22Rv1 (cell line): ENCODE measurements at regions not wholly inside any gene's neighbourhood (a gene's known extent, or its start where the extent isn't known, plus 50 kb on each side); places are given as distances from the start of the nearest gene placed in this dataset.

Experiments
- H3K27ac ChIP-seq: fragments of 450-650 bp; 2 replicates; pipeline ENCODE4 v1.5.1; 2017
- ZFX ChIP-seq: fragments of 450-650 bp; IDR thresholded peaks from 2 replicates; pipeline ENCODE4 v1.6.1; 2017; ENCODE audit warnings: antibody characterized with exemption, borderline replicate concordance
- TF ChIP-seq, protein P1 (sequence below): fragments of 450-650 bp; IDR thresholded peaks from 2 replicates; pipeline ENCODE4 v1.5.1; 2017; ENCODE audit warnings: mild to moderate bottlenecking

DNA sequence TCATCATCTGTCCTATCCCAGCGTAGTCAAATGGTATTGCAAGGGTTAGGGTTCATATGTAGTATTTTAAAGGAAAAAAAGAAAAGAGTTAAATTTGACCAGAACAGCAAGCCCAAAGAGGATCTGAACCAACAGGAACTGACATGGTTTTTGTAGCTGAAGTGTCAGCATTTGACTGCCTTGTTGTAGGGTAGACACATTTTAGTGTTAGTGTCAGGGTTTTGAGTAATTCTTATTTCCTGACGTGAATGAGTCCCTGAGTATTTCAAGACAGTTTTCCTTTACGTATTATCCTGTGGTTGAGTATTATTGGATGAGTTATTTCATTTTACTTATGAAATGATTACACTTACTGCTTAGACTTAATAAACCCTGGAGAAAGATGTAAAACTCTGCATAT, 173.3 kb upstream of the ZEB2 start:
- no peak overlapping the region for H3K27ac ChIP-seq
- TF ChIP-seq ZFX = no peak
- TF ChIP-seq, protein P1, sequence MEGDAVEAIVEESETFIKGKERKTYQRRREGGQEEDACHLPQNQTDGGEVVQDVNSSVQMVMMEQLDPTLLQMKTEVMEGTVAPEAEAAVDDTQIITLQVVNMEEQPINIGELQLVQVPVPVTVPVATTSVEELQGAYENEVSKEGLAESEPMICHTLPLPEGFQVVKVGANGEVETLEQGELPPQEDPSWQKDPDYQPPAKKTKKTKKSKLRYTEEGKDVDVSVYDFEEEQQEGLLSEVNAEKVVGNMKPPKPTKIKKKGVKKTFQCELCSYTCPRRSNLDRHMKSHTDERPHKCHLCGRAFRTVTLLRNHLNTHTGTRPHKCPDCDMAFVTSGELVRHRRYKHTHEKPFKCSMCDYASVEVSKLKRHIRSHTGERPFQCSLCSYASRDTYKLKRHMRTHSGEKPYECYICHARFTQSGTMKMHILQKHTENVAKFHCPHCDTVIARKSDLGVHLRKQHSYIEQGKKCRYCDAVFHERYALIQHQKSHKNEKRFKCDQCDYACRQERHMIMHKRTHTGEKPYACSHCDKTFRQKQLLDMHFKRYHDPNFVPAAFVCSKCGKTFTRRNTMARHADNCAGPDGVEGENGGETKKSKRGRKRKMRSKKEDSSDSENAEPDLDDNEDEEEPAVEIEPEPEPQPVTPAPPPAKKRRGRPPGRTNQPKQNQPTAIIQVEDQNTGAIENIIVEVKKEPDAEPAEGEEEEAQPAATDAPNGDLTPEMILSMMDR = no peak

DNA sequence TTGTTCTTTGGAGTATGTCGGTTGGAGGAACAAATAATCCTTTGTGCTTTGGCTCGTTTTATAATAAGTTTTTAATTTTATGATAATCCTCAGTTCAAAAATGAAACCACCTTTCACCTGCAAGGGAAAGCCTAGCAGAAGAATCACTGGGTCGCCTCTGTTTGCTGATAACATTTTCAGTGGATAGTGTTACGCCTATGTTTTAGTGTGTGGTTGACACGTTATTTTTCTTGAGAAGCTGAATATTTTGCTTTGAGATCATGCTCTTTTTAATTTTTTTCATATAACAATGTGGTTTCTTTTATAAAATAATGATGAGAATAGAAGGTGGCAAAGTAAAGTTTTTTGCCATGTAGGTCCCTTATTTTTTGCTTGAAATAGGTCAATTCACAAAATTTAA, 172.7 kb upstream of the ZEB2 start:
- H3K27ac ChIP-seq = no peak overlapping the region

DNA sequence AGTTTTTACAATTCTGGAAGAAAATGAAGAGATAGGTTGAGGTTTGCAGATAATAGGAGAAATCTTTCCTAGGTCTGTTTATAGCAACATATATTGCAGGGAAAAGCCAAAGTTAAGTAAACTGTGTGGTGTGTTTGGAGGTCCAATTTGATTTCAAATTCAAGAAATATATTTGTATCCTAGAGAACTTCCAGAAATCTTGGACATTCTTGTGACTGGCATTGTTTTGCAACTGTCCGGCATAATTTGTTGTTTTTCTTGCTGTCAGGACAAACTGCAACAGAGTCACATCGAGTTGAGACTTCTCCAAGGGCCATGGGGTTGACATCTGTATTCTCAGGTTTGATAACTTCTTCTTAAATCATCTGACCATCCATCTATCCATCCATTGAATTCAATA, 170.9 kb upstream of the ZEB2 start:
- H3K27ac ChIP-seq = no peak overlapping the region
- TF ChIP-seq, protein P1 = no peak
- TF ChIP-seq ZFX = no peak

More for the DNA sequence above, 172.7 kb upstream of the ZEB2 start:
- no peak for TF ChIP-seq ZFX
- TF ChIP-seq, protein P1 = no peak

DNA sequence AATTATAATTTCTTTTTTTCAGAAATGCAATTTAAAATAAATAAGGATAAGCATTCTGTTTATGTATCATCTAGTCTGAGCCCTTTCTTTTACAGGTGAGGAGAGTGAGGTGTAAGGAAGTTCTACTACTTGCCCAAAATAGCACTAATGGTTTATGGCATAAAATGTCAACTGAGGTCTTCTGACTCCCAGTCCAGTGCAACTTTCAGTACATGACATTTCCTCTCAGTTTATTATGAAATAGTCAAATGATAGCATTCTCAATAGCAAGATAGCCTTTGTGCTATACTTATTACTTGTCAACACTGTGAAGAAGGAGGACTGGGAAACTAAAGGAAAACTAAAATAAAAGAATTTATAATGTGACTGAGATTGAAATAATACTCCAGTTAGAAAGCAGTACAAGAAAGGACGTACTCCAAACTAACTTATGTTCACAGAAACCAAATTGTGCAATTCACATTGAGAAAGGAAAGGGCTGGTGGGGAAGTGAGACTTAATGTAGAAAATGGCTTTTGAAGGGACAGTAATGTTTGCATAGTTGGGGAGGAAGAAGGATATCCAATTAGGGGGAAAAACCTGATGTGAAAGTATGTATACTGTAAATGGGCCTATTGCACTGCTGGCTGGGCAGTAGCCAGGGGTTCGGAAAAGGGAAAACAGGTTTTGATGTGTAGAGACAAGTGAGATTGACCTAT, 166.7 kb upstream of the ZEB2 start:
- no peak overlapping the region for H3K27ac ChIP-seq
- no peak for TF ChIP-seq ZFX
- TF ChIP-seq, protein P1 = no peak

DNA sequence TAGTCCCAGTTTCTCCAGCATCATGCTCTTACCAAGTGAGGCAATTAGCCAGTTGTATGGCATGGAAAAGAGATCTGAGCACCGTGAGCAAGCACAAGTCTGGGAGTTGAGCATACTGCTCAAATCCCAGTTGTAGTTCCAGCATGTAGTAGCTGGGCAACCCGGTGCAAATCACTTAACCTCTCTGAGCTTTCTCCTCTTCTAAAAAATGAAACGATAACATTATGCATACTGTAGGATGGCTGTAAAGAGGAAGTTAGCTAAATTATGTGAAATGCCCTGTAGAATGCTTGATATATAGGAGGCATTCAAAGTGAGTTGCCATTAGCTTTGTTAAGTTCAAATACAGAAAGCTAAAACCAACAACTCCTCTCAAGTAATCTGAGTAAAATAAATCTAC, 164.0 kb upstream of the ZEB2 start:
- TF ChIP-seq ZFX = no peak
- TF ChIP-seq, protein P1 = no peak
- no peak overlapping the region for H3K27ac ChIP-seq

DNA sequence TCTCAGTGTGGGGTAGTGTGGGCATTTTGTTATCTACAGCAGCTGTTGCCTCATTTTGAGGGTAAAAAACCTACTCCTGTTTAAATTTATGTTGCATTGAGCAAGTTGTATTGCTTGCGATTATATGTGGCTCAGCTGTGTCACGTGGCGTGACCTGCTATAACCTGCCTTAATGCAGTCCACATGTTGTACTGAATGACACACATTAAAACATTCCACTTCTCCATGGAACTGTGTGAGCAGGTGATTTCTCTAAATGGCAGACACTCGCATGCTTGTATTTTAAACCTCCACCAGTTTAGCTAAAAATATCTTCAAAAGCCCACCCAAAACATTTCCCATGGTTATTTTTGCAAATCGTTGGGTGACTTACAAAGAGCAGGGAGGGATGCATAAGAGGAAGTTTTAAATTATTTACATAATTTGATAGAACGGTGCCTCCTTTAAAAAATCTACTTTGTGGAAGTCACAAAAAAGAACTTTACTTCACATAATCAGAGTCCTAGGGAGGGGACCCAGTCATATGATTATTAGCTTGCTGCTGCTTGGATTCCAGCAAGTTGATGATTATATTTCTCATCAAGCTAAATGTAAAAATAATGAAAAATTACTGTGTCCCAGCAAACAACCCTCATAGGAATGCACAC, 163.3 kb upstream of the ZEB2 start:
- H3K27ac ChIP-seq = no peak overlapping the region

DNA sequence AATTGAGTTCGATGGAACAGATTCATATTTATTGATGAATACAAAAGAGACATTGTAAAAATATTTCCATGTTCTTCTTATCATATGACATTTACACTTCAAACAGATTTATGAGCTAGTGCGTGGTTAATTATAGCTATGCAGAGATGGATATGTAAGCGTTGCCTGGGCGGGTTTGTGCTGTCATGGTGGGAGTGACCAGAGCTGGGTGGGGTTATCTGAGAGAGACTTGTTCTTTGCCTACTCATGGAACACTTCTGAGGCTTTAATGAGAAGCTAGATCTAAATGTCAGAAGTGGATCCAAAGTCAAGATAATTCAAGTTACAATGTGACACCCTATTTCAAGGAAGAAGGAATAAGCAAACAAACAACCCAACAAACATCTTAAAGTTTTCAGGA, 162.3 kb upstream of the ZEB2 start:
- TF ChIP-seq, protein P1 = no peak
- TF ChIP-seq ZFX = no peak
- no peak overlapping the region for H3K27ac ChIP-seq

More for the DNA sequence above, 163.3 kb upstream of the ZEB2 start:
- TF ChIP-seq, protein P1 = no peak
- no peak for TF ChIP-seq ZFX
